HT1080 (cell line): ENCODE measurements at regions not wholly inside any gene's neighbourhood (a gene's known extent, or its start where the extent isn't known, plus 50 kb on each side); places are given as distances from the start of the nearest gene placed in this dataset.

ENCODE experiments used
- DNase-seq: peaks from one replicate; pipeline ENCODE4 v3.0.0-alpha.2; 2015; ENCODE audit warnings: low read depth

GRCh38 chr16:85337910-85338637 is 225.8 kb upstream of the CIBAR2 start:
- no peak for DNase-seq

- no peak for DNase-seq
Observed at GRCh38 chr16:85338638-85338982, 226.3 kb upstream of the CIBAR2 start.

DNA sequence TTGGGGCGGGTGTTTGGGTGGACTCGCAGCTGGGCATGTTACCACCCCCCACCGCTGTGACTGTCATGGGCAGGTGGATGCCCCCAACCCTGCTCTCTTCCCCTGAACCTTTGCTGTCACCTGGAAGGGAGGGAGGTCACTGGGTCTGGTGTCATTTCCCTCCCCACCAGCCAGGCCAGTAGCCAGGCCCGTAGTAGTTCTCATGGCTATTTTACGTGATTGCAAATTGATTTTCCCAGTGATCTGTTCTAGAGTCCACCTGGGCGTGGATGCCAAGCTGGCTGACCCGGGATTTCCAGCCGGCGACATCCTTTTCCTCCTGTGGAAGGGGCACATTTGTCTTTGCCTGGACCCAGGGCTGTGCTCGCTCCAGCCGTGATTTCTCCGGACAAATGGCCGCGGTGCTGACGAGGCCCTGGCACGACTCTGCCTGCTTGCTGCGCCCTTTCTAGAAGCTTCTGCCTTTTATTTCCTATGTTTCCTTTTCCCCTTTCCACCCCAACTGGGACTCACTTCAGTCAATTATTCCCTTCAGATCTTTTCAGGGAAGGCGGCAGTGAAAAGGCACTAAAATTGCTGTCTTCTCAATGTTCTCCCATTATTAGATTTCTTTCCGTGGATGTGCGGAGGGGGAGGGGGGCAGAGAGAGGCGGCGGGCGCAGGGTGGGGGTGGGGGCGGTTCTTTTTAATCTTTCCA is 226.9 kb upstream of the CIBAR2 start:
- no peak for DNase-seq

- DNase-seq: no peak
Observed at GRCh38 chr16:85341972-85342695, 229.9 kb upstream of the CIBAR2 start.

GRCh38 chr16:85344502-85345128 is 232.3 kb upstream of the CIBAR2 start:
- DNase-seq: no peak

- no peak for DNase-seq
Observed at GRCh38 chr16:85345129-85345639, 232.9 kb upstream of the CIBAR2 start.

GRCh38 chr16:85346404-85347212 is 234.3 kb upstream of the CIBAR2 start:
- DNase-seq: no peak

- peak; percentile 26 for DNase-seq
Observed at GRCh38 chr16:85347213-85347591, 234.9 kb upstream of the CIBAR2 start.

DNA sequence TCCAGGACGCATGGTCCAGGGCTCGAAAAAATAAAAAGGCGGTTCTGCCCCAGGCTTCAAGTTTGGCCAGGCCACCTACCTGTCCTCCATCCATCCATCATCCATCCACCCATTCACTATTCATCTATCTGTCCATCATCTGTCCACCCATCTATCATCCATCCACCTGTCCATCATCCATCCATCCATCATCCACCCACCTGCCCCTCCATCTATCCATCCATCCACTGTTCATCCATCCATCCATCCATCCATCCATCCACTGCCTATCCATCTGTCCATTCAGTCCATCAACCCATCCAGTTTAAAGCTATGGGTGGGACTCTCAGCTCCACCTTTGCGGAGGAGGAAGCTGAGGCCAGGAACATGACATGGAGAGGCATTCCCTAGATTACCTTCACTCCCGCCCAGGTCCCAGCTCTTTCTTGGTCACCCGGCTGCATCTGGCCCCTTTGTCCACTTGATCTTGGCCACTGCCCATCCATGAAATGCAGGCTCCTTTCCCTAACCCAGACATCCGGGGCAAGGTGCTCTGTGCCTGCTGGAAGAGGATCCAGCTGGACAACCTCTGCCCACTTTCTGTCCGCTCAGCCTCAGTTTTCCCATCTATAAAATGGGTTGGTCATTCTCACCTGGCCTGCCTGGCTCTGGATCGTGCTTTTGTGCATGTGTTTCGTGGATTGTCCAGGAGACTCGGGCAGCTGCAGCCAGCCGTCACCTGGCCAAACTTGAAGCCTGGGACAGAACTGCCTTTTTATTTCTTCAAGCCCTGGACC is 236.0 kb upstream of the CIBAR2 start:
- no peak for DNase-seq

- DNase-seq: no peak
Observed at GRCh38 chr16:85348911-85349334, 236.7 kb upstream of the CIBAR2 start.

DNA sequence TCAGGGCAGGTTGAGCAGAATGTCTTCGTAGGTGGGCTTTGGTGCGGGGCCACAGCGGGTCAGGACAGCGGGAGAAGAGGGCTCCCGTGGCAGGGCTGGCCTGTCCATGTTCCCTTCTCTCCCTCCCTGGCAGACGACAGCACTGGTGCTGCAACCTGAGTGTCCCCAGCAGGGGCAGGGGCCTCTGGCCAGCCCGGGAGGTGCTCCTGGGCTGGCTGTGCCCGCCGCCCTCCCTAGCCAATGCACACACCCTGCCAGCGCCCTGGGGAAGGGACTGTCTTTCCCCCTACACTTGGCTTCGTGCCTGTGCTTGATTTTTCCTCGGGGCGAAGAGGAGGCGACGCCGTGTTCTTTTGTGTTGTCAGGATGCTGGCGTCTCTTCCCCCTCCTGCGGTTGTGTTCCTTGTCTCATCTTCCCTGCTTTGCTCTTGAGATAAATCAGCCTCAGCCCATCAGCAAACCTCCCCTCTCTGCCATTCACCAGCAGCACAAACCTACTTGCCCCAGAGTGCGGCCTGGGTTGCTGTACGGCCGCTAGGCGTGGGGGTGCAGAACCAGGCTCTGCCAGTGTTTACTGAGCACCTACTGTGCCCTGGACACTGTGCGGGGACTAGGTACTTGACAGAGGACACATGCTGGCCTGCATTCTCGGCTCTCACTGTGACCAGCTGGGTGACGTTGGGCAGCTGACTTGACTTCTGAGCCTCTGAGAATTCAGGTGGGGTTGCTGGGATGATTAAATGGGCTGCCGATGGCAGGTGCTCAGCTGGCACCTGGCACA is 237.3 kb upstream of the CIBAR2 start:
- no peak for DNase-seq

DNA sequence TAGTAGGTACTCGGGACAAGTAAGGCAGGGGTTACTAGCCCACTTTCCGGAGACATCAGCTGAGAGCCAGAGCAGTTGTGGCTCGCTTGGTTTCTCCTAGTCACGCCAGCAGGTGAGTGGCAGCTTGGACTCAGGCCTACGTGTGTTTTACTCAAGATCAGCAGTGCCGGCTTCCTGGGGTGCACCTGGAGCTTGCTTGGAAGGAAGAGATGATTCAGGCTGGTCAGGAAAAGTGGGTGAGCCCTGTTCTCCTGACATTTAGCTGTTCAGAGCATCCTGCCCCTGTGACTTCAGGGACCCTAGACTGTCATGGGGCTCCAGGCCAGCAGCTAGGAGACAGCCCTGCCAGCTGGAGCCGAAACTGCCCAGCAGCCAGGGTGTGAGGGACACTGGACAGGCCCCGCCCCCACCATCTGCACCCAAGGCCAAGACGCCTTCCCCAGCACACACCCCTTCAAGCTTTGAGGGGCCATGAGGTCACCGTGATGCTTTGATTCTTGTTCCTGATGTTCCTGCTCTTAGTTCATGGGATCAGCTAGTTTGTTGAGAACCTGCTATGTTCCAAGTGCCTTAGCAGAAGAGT is 238.0 kb upstream of the CIBAR2 start:
- DNase-seq: no peak

- peak; percentile 97 for DNase-seq
Observed at GRCh38 chr16:85350973-85351372, 238.7 kb upstream of the CIBAR2 start.

- no peak for DNase-seq
Observed at GRCh38 chr16:85353013-85353412, 240.7 kb upstream of the CIBAR2 start.

- DNase-seq: no peak
Observed at GRCh38 chr16:85353839-85354685, 241.8 kb upstream of the CIBAR2 start.

DNA sequence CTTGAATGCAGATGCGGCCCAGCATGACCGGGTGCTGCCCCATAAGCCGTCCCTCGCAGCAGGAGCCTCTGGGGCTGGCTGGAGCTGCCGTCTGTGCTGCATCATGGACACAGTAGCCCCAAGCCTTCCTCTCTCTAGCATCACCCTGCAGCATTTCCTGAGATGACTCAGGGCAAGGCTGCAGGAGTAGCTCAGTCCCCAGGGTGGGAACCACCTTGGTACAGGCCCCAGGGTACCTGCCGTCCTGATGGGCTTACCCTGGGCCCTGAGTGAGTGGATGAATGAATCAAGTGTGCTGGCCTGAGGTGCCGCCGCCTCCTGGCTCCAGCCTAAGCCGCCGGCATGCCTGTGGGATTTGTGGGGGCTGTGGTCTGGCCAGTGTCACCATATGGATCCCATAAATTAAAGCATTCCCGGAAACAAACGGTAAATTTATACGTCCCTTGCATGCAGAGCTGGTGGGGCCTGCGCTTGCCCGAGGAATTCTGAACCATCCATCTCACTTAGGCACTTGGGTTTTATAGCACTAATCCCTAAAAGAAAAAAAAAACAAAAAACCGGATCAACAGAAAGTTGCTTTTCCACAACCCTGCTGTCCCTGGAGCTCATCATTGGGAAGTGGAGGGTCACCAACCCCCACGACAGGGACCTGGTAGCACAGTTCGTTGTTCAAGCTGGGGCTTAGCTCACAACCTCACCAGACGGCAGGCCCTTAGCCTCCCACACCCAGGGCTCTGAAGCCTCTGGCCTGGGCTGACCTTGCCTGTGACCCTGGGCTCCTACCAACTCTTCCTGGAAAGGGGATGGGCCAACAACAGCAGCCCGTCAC is 242.6 kb upstream of the CIBAR2 start:
- DNase-seq: peak; percentile 98

GRCh38 chr16:85355515-85355837 is 243.2 kb upstream of the CIBAR2 start:
- no peak for DNase-seq
